NCI-H1694 treated with DMSO at 0.1 percent for 48 hours (cell line): ENCODE measurements at regions not wholly inside any gene's neighbourhood (a gene's known extent, or its start where the extent isn't known, plus 50 kb on each side); places are given as distances from the start of the nearest gene placed in this dataset.
A peak's percentile ranks its signal among the peaks of the same experiment; 100 is the strongest.

Experiments used
- DNase-seq: peaks from one replicate; lab custom pipeline; 2025; lab: John Stamatoyannopoulos, UW

GRCh38 chr20:6614836-6615235 lies 152.7 kb upstream of the BMP2 start:
- DNase-seq = no peak

DNA sequence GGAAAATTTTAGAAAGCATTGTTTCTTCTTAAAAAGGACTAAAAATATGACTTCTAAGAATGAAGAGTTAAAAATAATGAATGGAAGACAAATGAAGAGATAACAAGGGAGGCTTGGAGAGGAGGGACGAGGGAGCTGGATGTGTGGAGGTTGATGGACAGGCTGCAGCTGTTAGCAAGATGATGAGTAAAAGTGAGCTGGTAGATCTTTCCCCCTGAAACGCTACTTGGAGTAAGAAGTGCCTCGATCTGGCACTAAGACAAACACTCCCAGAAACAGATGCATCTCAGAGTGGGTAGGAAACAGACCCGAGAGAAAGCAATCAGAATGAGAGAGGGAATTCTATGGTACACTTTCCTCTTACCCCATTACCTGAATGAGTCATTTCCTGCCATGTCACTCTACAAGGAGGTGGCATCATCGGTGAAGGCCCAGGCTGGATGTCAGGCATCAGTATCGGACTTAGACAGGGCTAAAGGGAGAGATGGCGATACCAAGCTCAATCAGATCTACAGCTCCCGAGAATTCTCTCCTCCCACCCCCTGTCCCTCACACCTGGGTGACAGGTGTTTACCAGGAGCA lies 154.1 kb upstream of the BMP2 start:
- no peak for DNase-seq

- no peak for DNase-seq
Observed at GRCh38 chr20:6612606-6612923, 154.9 kb upstream of the BMP2 start.

GRCh38 chr20:6611911-6612605 lies 155.4 kb upstream of the BMP2 start:
- no peak for DNase-seq

GRCh38 chr20:6606651-6607050 lies 160.8 kb upstream of the BMP2 start:
- DNase-seq = no peak

- no peak for DNase-seq
Observed at GRCh38 chr20:6605055-6605935, 162.2 kb upstream of the BMP2 start.

DNA sequence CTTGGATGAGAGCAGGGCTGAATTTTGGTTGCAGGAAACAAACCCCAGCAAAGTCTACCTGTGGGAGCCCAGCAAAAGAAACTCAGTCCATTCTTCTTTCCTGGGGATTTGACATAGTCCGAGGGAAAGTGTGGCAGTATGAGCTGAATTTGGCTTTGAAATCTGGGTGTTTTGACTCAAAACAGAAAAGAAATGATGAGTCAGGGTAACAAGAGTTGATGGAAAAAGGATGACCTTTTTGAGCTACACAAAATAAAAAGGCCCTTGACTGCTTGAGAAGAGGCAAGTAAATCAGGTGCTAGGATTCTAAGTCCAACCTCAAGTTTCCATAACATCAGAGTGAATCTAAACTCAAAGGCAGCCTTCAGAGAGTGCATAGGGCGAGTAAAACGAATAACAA lies 163.3 kb upstream of the BMP2 start:
- DNase-seq = no peak

DNA sequence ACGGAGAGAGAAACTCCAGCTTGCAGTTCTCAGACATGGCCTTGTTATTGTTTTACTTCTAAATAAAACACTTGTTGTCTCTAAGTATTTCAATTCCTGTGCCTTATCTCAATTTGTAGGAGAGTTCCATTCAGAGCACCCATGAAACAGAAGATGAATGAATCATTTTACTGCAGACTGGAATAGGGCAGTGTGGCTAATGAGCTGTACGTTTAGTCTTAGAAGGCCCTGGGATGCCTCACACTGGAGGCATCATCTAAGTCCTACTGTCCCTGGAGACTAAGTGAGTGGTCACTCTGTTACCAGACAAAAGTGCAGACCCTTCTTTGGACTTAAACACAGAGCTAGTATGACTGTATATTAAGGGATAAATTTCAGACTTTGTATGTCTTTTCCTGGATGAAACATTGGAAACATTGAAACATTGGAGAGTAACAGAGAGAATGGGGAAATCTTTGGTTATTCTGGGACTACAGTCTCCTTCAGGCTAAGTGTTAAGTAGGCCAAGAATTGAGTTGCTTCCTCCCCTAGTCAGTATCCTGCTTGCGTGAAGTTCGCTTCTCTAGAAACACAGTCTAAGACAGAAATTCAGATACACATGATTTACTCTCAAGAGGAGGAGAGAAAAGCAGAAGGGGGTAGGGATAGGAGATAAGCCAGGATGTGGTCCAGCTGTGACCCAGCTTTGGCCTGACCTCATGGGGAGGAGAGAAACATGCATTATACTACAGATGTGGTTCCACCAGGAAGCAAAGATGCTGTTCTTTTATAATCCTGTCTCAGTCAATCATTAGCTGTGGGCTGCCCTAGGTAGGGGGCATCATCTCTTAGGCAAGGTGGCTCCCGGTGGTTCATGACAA lies 167.4 kb upstream of the BMP2 start:
- DNase-seq = no peak

- DNase-seq = no peak
Observed at GRCh38 chr20:6595704-6596103, 171.8 kb upstream of the BMP2 start.

- DNase-seq = no peak
Observed at GRCh38 chr20:6590891-6591637, 176.4 kb upstream of the BMP2 start.

GRCh38 chr20:6588296-6588695 lies 179.2 kb upstream of the BMP2 start:
- no peak for DNase-seq

DNA sequence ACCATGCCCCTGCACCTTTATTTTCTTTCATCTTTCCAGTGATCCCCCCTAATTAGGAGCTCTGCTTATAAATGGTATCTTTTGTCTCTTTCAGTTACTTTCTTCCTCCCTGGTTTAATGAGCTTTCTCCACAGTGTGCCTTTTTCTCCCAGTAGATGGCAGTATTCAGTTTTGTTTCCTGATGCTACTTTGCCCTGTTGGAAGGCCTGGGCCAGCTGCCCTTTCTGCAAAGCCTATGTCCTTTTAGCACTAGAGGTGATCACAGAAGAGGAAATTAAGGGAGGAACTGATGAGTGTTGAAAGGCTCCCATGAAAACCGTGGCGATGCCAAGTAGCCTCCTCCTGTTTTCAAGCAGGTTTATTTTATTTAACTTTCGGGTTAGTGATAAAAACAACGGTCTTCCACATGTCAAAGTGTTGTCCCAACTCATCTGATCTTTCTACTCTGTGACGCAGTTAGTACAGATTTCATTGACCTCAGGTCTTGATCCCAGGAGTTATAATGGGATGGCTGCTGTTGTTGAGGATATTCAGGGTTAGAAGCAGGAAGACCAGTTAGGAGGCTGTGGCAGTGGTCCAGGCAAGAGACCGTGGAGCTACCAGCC lies 184.2 kb upstream of the BMP2 start:
- peak; percentile 18 for DNase-seq

DNA sequence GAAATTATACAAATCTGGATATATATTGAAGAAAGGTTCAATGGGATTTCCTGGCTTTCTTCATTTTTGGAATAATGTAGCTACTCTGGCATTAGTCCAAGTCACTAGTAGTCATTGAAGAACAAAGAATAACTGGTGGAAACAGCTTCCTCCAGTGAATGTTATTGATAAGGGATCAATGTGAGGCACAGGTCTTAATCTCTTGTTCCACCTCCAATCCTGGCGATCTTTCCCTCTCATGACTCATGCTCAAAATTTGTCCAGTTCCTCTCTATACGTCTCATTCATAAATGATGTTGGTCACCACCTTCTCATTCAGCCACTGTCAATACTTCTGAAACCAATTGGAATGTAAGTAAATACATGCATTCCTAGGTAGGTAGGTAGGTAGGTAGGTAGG lies 185.0 kb upstream of the BMP2 start:
- DNase-seq = no peak

DNA sequence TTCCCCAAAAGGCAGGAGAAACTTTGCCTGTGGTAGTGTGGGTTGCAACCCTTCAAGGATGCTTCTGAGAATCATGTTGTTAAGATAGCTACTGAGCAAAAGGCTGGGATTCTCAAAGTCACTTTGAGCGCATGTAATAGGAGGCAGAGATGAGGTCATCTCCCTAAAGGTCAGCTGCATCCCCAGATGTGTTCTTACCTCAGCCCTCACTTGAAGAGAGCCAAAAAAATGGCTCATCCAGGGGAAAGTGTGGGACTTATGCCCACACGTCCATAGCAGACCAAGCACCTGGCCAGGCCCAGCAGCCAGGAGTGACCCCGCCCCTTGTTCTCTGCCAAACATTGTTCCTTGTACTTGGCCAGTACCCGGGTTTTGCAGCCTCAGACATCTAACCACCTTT lies 187.0 kb upstream of the BMP2 start:
- no peak for DNase-seq

- no peak for DNase-seq
Observed at GRCh38 chr20:6579824-6580223, 187.7 kb upstream of the BMP2 start.

DNA sequence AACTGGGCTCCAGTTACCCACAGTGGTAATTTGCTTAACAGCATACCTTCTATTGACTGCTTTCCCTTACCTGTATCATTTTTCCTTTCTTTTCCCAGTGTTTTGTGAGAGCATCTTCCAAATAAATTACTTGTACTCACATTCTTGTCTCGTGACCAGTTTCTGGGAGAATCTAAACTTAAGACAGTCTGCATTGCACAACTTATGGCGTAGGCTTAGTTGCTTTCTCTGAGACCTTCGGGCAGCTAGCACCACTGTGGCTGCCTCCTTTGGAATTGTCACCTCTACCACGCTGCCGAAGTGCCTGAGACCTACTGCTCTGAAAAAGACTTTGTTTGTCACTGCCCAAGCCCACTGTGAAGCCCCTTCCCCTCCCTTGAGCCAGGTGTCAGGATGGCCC lies 188.1 kb upstream of the BMP2 start:
- no peak for DNase-seq

DNA sequence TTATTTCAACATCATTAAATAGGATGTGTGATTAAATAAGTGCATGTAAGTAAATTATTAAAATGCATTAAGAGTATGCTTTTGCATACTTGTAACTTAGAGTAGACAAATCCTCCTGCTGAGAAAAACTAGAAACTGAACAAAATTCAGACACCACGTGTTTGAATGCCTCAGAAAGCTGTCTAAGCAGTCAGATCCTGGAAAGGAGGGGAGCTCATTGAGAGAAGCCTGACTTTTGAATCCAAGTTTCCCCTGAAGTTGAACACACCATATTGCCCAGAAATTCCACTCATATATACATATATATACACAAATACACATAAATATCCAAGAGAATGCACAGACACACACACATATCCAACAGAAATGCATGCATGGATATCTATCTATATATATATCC lies 190.0 kb upstream of the BMP2 start:
- no peak for DNase-seq

GRCh38 chr20:6576726-6577125 lies 190.8 kb upstream of the BMP2 start:
- DNase-seq = no peak

DNA sequence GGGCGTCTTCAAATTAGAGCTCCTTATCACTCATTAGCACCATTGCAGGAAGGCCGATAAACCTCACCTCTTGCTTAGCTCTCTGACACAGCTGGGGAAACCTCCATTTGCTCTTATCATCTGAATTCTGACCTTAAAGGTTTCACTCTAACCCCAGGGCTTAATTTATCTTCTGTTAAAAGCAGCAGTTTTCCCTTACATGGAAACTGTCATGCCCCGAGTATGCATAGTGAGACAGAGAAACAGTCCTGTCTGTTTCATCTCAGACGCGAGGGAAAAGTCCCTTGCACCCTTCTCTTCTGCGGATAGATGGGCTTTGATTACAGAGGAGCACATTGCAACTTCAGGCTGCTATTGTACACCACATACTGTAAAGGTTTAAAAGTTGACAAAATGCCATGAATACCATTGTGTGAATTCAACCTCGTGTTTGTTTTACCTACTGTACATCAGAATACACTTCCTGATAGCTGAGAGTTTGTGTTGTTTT lies 191.5 kb upstream of the BMP2 start:
- no peak for DNase-seq

DNA sequence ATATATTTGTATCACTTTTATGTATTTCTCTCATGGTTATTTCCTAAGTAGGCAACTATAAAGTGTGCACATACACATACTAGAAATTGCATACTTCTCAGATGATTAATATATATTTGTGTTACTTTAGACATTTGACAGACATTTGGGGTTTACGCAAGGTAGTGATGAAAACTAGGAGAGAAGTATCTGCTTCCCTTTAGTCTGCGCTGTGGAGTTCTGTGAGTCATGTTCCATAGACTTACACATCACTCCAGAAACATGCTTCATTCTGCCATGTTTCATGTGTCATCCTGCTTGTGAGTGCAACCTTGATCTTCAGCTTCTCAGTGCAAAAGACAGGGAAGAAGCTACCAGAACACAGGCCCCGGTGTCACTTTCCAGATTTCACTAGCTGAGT lies 200.7 kb upstream of the BMP2 start:
- no peak for DNase-seq

DNA sequence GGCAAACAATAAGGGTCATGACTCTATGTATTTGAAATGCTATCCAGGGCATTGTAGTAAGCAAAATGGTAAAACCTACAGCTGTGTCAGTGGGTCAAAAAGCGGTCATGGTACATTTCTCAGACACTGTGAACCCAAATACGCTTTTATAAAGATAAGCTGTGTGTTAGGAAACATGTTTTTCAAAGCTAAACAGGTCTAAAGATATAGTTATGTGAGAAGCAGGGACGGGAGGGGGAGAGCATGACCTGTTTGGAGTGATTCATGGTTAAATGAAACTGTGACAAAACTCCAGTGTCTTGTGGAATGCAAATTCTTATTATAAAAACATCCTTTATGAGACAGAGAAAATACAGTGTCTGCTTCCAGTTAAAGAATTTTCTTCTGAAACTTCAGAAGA lies 205.4 kb upstream of the BMP2 start:
- no peak for DNase-seq
